Kidney tubule cell (primary cell): ENCODE measurements at regions not wholly inside any gene's neighbourhood (a gene's known extent, or its start where the extent isn't known, plus 50 kb on each side); places are given as distances from the start of the nearest gene placed in this dataset.

Source experiments
- DNase-seq: peaks from one replicate; pipeline ENCODE4 v3.0.0-alpha.2; 2018; ENCODE audit warnings: low spot score

GRCh38 chr1:115233598-115233997 is 104.5 kb downstream of the NGF start:
- no peak for DNase-seq

GRCh38 chr1:115230281-115230680 is 107.8 kb downstream of the NGF start:
- peak; percentile 19 for DNase-seq

DNA sequence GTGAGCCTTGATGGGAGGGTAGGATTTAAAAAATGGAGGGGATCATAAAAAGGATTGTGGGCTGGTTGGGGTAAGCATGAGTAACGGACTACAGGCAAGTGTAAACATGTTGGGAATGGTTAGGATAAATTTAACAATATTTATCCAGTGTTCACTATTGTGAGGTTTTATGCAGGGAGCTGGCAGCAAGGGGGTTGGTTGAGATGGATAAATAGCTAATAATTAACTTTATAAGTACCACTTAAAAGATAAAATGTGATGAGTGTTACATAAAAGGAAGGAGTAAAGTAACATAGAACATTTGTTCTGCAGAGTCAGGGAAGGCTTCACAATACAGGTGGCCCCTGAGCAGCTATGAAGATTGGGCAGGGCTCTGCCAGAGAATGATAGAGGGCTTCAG is 109.0 kb downstream of the NGF start:
- DNase-seq: peak; percentile 40

GRCh38 chr1:115228191-115228590 is 109.9 kb downstream of the NGF start:
- peak; percentile 57 for DNase-seq

GRCh38 chr1:115227346-115228082 is 110.5 kb downstream of the NGF start:
- peak; percentile 28 for DNase-seq

DNA sequence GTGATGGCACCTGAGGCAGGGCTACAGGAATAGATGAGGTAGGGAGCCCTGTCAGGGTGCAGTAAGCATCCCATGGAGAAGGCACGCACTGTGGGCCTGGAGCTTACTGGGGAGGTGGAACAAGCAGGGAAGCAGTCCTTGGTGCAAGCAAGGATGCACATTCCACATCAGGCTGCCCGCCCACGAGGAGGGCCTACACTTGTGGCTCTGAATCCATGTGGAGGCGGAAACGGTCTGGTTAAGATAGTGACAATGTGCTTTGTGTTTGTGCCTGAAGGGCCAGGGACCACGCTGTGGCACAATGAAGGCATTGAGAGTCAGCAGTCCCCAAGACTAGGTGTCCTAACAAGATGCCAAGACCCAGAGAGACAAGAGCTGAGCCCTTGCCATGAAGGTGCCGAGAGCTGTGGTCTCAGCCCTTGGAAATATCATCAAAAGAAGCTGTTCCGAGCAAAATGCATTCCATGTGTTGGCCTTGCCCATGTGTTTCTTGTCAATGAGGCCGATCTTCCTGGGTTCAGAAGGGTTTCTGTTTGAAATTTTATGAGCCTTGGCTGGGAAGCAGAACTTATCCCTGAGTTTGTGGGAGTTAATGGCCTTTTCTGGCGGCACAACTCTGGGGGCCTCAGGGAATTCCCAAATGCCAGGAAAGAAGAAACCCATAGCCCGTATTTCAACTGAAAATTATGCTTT is 111.9 kb downstream of the NGF start:
- no peak for DNase-seq

- DNase-seq: no peak
Observed at GRCh38 chr1:115224636-115225035, 113.4 kb downstream of the NGF start.

GRCh38 chr1:115222616-115223402 is 115.2 kb downstream of the NGF start:
- DNase-seq: peak; percentile 92

- DNase-seq: no peak
Observed at GRCh38 chr1:115220340-115221270, 117.4 kb downstream of the NGF start.

- no peak for DNase-seq
Observed at GRCh38 chr1:115219927-115220326, 118.1 kb downstream of the NGF start.

GRCh38 chr1:115218699-115219098 is 119.3 kb downstream of the NGF start:
- DNase-seq: peak; percentile 6

DNA sequence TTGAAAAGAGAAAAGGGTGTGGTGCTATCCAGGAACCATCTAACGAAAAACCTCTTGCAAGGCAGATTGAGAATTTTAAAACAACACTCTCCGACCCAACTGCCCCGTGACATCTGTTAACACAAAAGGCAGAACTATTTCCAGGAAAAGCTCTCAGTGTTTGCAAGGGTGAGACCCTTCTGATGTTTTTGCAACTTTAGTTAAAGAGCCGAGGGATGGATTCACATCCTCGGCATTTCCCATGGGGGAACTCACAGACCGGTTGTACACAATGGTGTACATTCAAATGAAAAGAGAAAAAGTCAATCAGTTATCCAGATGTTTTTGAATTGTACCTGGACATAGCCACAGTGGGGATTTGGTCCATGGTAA is 120.0 kb downstream of the NGF start:
- DNase-seq: no peak

GRCh38 chr1:115217150-115218033 is 120.7 kb downstream of the NGF start:
- no peak for DNase-seq

GRCh38 chr1:115215703-115216521 is 122.1 kb downstream of the NGF start:
- no peak for DNase-seq

DNA sequence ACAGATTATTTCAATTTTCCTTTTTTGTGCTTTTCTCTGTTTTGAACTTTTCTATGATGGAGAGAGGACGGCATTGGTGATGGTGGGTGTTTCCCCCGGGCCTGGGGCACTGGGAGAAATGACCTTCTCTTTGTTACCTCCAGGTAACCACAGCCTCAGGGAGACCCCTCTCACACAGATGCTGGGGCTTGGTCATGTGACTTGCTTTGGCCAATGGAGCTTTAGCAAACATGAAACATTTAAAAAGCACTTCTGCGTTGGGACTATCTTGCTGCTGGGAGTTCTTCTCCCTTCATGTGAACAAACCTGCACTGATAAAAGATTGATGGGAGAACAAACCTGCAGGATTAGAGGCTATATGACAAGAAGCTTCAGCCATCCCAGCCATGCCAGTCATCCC is 122.9 kb downstream of the NGF start:
- no peak for DNase-seq

DNA sequence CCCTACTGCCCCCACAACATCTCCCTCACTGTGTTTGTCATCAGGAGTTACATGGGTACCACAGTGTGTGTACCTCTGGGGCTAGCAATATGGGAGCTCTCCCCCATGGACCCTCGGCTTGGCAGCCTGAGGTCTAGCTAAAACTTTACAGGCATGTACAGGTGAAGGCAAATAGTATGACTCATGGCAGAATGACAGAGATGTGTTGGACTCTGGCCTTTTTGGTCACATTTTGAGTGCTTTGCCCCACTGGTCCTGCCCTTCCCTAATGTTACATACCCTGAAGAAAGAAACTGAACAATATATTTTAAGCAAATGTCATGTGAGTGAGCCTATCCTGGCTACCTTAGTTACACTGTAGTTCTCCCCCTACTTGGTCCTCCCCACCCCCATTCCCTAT is 124.0 kb downstream of the NGF start:
- peak; percentile 10 for DNase-seq

DNA sequence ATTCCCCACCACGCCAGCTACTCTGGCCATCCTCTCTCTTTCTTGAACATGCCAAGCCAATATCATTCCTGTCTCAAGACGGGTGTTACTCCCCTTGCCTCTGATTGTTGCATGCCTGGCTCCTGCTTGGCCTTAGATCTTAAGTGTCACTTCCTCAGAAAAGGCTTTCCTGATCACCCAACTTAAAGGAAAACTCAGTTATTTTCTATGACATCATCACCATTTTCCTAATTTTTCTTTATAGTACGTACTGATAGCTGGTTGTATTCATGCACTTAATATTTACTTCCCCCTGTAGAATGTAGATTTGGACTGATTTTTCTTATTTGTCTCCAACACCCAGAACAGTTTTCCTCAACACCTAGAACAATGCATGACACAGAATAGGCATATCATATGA is 123.8 kb upstream of the TSPAN2 start:
- no peak for DNase-seq

DNA sequence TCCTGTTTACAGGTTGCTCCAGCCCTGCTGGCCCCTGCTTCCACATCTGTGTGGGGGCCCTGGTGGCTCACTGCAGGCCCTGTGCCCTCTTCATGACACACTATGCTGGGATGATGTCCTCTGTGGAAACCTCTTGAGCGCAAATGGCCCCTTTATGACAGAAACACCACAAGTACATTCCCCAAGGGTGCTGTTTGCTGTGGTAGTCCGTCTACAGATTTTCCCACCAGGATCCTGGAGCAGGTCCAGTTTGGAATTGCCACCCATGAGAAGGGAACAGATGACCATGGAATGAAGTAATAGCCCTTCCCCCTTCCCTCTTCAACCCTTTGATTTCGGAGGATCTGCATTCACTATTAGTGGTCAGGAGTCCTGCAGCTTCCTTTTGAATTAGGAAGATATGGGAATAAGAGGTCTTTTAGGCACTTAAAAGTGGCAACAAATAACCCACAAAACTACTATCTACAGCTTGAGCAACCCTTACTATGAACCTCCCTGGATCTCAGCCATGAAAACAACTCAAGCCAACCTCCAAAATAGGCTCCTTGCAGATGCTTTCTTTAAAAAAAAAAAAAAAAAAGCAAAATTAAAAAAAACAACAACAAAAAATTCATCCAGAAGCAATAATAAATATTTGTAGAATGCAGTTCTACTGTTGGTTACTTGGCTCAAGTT is 121.9 kb upstream of the TSPAN2 start:
- DNase-seq: no peak

DNA sequence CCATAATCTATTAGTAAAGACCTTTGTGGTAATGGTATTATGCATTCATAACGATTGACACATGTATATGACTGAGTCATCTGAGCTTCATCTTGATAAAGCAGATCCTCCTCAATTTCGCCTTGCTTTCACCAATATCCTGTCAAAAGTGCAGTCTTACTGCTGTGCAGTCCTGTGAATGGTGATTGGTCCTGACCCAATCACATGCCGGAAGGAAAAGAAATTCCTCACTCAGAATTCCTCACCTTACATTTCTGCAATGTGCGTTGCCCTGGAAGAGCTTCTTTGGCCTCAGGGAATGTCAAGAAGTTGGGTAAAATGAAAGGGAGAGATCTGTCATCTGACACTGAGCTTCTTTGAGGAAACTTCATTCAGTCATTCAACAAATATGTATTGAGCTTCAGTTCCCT is 121.0 kb upstream of the TSPAN2 start:
- DNase-seq: peak; percentile 21
